GM12878 (cell line): ENCODE measurements at regions not wholly inside any gene's neighbourhood (a gene's known extent, or its start where the extent isn't known, plus 50 kb on each side); places are given as distances from the start of the nearest gene placed in this dataset.
A peak's percentile ranks its signal among the peaks of the same experiment; 100 is the strongest.

Source experiments
- ATAC-seq: fragments of 200-7000 bp; cut with Tn5 transposase; 3 replicates; pipeline ENCODE4 v1.9.1; 2020; ENCODE audit warnings: mild to moderate bottlenecking, moderate library complexity
- BruUV-seq: library from RNA; stranded (reverse); fragments of 400-500 nt; replicated peaks from 2 replicates; lab custom pipeline; 2021; lab: Mats Ljungman, UMichigan
- CTCF ChIA-PET: fragments of 300-600 bp; sonication (Branson Sonifier 250); formaldehyde crosslinking; extraction: SDS; loops from one replicate; lab custom pipeline; 2021; ENCODE audit warnings: inconsistent platforms; lab: Yijun Ruan, JAX
- POLR2A ChIA-PET: fragments of 350-600 bp; formaldehyde crosslinking; extraction: SDS; loops from one replicate; lab custom pipeline; 2021; ENCODE audit warnings: inconsistent platforms; lab: Charles Lee
- RAD21 ChIA-PET: fragments of 300-600 bp; sonication (Branson Sonifier 250); formaldehyde crosslinking; loops from one replicate; lab custom pipeline; 2023; ENCODE audit warnings: antibody characterized with exemption; ENCODE audit not compliant: unreplicated experiment; lab: Charles Lee
- SMC1A ChIA-PET: fragments of 300-600 bp; sonication (Branson Sonifier 250); formaldehyde crosslinking; loops from one replicate; lab custom pipeline; 2023; ENCODE audit not compliant: unreplicated experiment, uncharacterized antibody; lab: Charles Lee
- DNase-seq: peaks from one replicate; pipeline ENCODE4 v3.0.0-alpha.2; 2011; ENCODE audit warnings: low read depth, low spot score
- FAIRE-seq: peaks from 3 replicates; lab custom pipeline; 2011; peaks lifted over from hg19 to GRCh38; lab: Jason Lieb, UNC
- H2AFZ ChIP-seq: 2 replicates; pipeline ENCODE4 v1.6.0; 2011; ENCODE audit warnings: low read depth, low read length, control low read depth; ENCODE audit not compliant: control insufficient read depth
- H3K27ac ChIP-seq: 2 replicates; pipeline ENCODE4 v1.5.1; 2011; ENCODE audit warnings: control low read depth; ENCODE audit not compliant: control insufficient read depth, insufficient read depth
- H3K27me3 ChIP-seq, 2 experiments: replicated peaks in 1 of 2; 2 replicates each; pipeline versions ENCODE4 v1.6.0 to v1.6.1; 2011; ENCODE audit warnings: low read length in 1 of 2; ENCODE audit not compliant: control insufficient read depth in 2 of 2, insufficient read depth in 2 of 2
- H3K36me3 ChIP-seq, 2 experiments: 2 replicates each; pipeline ENCODE4 v1.5.1; 2011; ENCODE audit warnings: low read length in 1 of 2; ENCODE audit not compliant: control insufficient read depth in 2 of 2, insufficient read depth in 2 of 2
- H3K4me1 ChIP-seq: 2 replicates; pipeline ENCODE4 v1.6.1; 2011; ENCODE audit warnings: mild to moderate bottlenecking, low read length, moderate library complexity, mixed read lengths; ENCODE audit not compliant: control insufficient read depth, insufficient read depth
- H3K4me2 ChIP-seq: 2 replicates; pipeline ENCODE4 v1.6.0; 2011; ENCODE audit warnings: control low read depth; ENCODE audit not compliant: control insufficient read depth, insufficient read depth
- H3K4me3 ChIP-seq: fragments of 200-600 bp; sonication (generic); 2 replicates; pipeline ENCODE4 v1.5.1; 2016
- H3K79me2 ChIP-seq: 2 replicates; pipeline ENCODE4 v1.6.0; 2011; ENCODE audit warnings: low read length; ENCODE audit not compliant: control insufficient read depth, insufficient read depth
- H3K9ac ChIP-seq: 2 replicates; pipeline ENCODE4 v1.8.0; 2011; ENCODE audit warnings: low read length, control low read depth, mixed read lengths; ENCODE audit not compliant: control insufficient read depth, insufficient read depth
- H3K9me3 ChIP-seq: replicated peaks from 3 replicates; pipeline ENCODE4 v1.5.1; 2011; ENCODE audit warnings: mild to moderate bottlenecking, low read length; ENCODE audit not compliant: control insufficient read depth, insufficient read depth
- H4K20me1 ChIP-seq: 2 replicates; pipeline ENCODE4 v1.6.0; 2011; ENCODE audit not compliant: control insufficient read depth, insufficient read depth
- CREM ChIP-seq: IDR thresholded peaks from 2 replicates; pipeline ENCODE4 v1.6.1; 2014; ENCODE audit warnings: antibody characterized with exemption, low read depth
- CTCF ChIP-seq, 3 experiments: IDR thresholded peaks in 2 of 3; conservative IDR thresholded peaks in 1 of 3; 2 replicates each; pipeline ENCODE4 v1.5.1; 2011; ENCODE audit warnings: low read depth in 3 of 3, low read length in 3 of 3, mild to moderate bottlenecking in 3 of 3, control low read depth in 2 of 3, moderate library complexity in 2 of 3, inconsistent platforms in 1 of 3, mixed read lengths in 1 of 3; ENCODE audit not compliant: control insufficient read depth in 2 of 3, insufficient read depth in 1 of 3; ENCODE audit errors: extremely low read depth in 1 of 3
- PKNOX1 ChIP-seq: fragments of 450-650 bp; IDR thresholded peaks from 2 replicates; pipeline ENCODE4 v1.6.1; 2016; ENCODE audit warnings: mild to moderate bottlenecking
- SMAD1 ChIP-seq: fragments of 450-650 bp; IDR thresholded peaks from 2 replicates; pipeline ENCODE4 v1.6.1; 2018; ENCODE audit warnings: mild to moderate bottlenecking, low read depth; ENCODE audit not compliant: partially characterized antibody
- WGBS: methylation state at CpG from one replicate; pipeline ENCODE4 v1.1.6; 2016; ENCODE audit warnings: low lambda C conversion rate; ENCODE audit not compliant: insufficient replicate concordance, insufficient coverage; ENCODE audit errors: missing lambda C conversion rate; 5-methylcytosine and 5-hydroxymethylcytosine counted together
- in situ Hi-C: fragments of 300-500 bp; cut with MboI; formaldehyde crosslinking; loops from 9 replicates; pipeline ENCODE4 v1.14.3; 2018; ENCODE audit warnings: mixed read lengths
- intact Hi-C: fragments of 100-400 bp; cut with micrococcal nuclease; formaldehyde crosslinking; loops from one replicate; pipeline ENCODE4 v1.14.2; 2022; ENCODE audit not compliant: unreplicated experiment
- TF ChIP-seq, protein P1 (sequence below): IDR thresholded peaks from 2 replicates; pipeline ENCODE4 v1.6.1; 2011; ENCODE audit warnings: low read depth, low read length, improper control_type of control experiment, borderline replicate concordance

GRCh38 chr16:16871196-16871595 is 492.3 kb downstream of the NPIPA7 start:
- intact Hi-C loops (no loop called here), in situ Hi-C loops (no loop called here)
- no peak for ATAC-seq
- Histone ChIP-seq H3K9ac (no peak overlapping the region), H3K27me3 (peaks cover 0 to 2% of the 10 kb centered on the region in 2 experiments; a peak in 1 of 4 replicates), H3K4me3 (no peak overlapping the region), H3K4me1 (no peaks in the 10 kb centered on the region), H3K79me2 (no peaks in the 10 kb centered on the region), H4K20me1 (no peaks in the 10 kb centered on the region), H3K27ac (no peak overlapping the region), H3K9me3 (no peaks in the 10 kb centered on the region), H3K4me2 (no peak overlapping the region), H2AFZ (no peak overlapping the region), H3K36me3 (no peaks in the 10 kb centered on the region)
- RAD21 ChIA-PET, result no interaction called here
- BruUV-seq, result no TSS peak
- POLR2A ChIA-PET, result no interaction called here
- TF ChIP-seq, protein P1, sequence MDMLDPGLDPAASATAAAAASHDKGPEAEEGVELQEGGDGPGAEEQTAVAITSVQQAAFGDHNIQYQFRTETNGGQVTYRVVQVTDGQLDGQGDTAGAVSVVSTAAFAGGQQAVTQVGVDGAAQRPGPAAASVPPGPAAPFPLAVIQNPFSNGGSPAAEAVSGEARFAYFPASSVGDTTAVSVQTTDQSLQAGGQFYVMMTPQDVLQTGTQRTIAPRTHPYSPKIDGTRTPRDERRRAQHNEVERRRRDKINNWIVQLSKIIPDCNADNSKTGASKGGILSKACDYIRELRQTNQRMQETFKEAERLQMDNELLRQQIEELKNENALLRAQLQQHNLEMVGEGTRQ, result no peak
- TF ChIP-seq CTCF (IDR thresholded peaks at IDR 0.05 in 2 of 3, conservative IDR thresholded peaks at IDR 0.05 in 1 of 3; ENCODE audit: control insufficient read depth in 2 of 3, extremely low read depth in 1 of 3, insufficient read depth in 1 of 3, low read depth in 3 of 3, low read length in 3 of 3), result 0 out of 6 replicates have a peak, but pooled peaks of 1 of the 3 experiments have one; percentile 12
- no peak for TF ChIP-seq SMAD1
- SMC1A ChIA-PET, result interaction anchor here (0.6 kb wide), 1 partner anchor 598 kb away, joined by 3 read pairs; no protein-coding TSS in a partner anchor
- no peak for FAIRE-seq
- WGBS, result 46% methylated on average over 8 of the region's 9 CpGs
- DNase-seq, result no peak
- CTCF ChIA-PET, result no interaction called here

DNA sequence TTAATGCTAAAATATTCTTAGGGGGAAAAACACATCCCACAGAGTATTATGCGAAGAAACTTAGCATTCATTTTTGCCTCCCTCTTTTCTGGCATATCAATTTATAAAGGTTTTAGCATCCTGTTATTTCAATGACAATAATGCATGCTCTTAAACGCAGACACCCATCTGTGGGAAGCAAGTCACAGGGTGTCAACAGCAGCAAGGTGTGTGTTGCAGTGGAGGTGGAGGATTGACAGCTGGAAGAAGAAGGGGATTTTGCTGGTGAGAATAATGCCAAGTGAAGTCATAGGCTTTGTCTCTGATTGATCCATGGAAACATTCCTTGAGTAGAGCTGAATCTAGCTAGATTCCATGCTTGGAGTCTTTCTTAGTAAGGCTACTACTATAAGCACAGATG is 498.1 kb downstream of the NPIPA7 start:
- intact Hi-C loops, result no loop called here
- POLR2A ChIA-PET, result no interaction called here
- Histone ChIP-seq H3K27ac (no peak overlapping the region), H4K20me1 (no peaks in the 10 kb centered on the region), H3K36me3 (no peaks in the 10 kb centered on the region), H3K4me1 (no peaks in the 10 kb centered on the region), H3K9ac (no peak overlapping the region), H2AFZ (no peak overlapping the region), H3K4me2 (no peak overlapping the region), H3K79me2 (no peaks in the 10 kb centered on the region), H3K27me3 (no peaks in the 10 kb centered on the region), H3K9me3 (no peaks in the 10 kb centered on the region; the same call in 2 of the 3 replicates), H3K4me3 (no peak overlapping the region)
- ATAC-seq (no peak), DNase-seq (no peak), FAIRE-seq (no peak)
- WGBS, result 15% methylated on average over 2 of the region's 2 CpGs
- RAD21 ChIA-PET, result no interaction called here
- no peak for TF ChIP-seq CREM
- TF ChIP-seq PKNOX1, result 0 out of 2 replicates have a peak, but pooled peaks have one; percentile 11
- BruUV-seq, result no TSS peak
- SMC1A ChIA-PET, result interaction anchor here (0.5 to 1.2 kb wide), 3 partner anchors 11 to 238 kb away, joined by 3 read pairs; no protein-coding TSS in a partner anchor
- CTCF ChIA-PET, result no interaction called here
- in situ Hi-C loops, result no loop called here
